HCT116 (cell line): ENCODE measurements at regions not wholly inside any gene's neighbourhood (a gene's known extent, or its start where the extent isn't known, plus 50 kb on each side); places are given as distances from the start of the nearest gene placed in this dataset.

ENCODE experiments used
- ATAC-seq: fragments of 200-7000 bp; cut with Tn5 transposase; 2 replicates; pipeline ENCODE4 v1.9.1; 2020; ENCODE audit warnings: mild to moderate bottlenecking, moderate library complexity
- BruUV-seq: library from RNA; stranded (reverse); fragments of 400-500 nt; replicated peaks from 2 replicates; lab custom pipeline; 2021; lab: Mats Ljungman, UMichigan
- CTCF ChIA-PET: fragments of 300-600 bp; sonication (Branson Sonifier 250); formaldehyde crosslinking; loops from one replicate; lab custom pipeline; 2021; ENCODE audit warnings: antibody characterized with exemption; lab: Charles Lee
- POLR2A ChIA-PET: fragments of 300-600, 350-600 bp; sonication (Branson Sonifier 250); formaldehyde crosslinking; loops from one replicate; lab custom pipeline; 2021; ENCODE audit warnings: antibody characterized with exemption; lab: Charles Lee
- RAD21 ChIA-PET, 2 experiments: fragments of 300-600 bp; sonication (Branson Sonifier 250); formaldehyde crosslinking; loops; one replicate each; lab custom pipeline; 2023; ENCODE audit warnings: low total read pairs in 2 of 2; ENCODE audit not compliant: uncharacterized antibody in 2 of 2, unreplicated experiment in 2 of 2, low non-redundant PET in 1 of 2; lab: Charles Lee
- DNase-seq: peaks from one replicate; pipeline ENCODE4 v3.0.0-alpha.2; 2010; ENCODE audit warnings: low read depth, low spot score
- H2AFZ ChIP-seq: fragments of 200-600 bp; shearing (Covaris generic), sonication (generic); 2 replicates; pipeline ENCODE4 v1.6.1; 2017; ENCODE audit warnings: low read depth, mixed run types, mixed read lengths, antibody characterized with exemption, low read length; ENCODE audit not compliant: poor library complexity, severe bottlenecking
- H3K27ac ChIP-seq: 2 replicates; pipeline ENCODE4 v1.5.1; 2012; ENCODE audit warnings: low read depth, low read length
- H3K27me3 ChIP-seq: fragments of 200-600 bp; sonication (generic); 2 replicates; pipeline ENCODE4 v1.6.1; 2016; ENCODE audit warnings: mixed run types, low read length, mixed read lengths; ENCODE audit not compliant: insufficient read depth
- H3K36me3 ChIP-seq, 2 experiments: fragments of 200-500 bp in 1 of 2; fragments of 200-600 bp in 1 of 2; sonication (Bioruptor generic) in 1 of 2; sonication (generic) in 1 of 2; 2 replicates each; pipeline versions ENCODE4 v1.5.1 to v1.6.1; 2014 to 2016; ENCODE audit warnings: low read length in 2 of 2, inconsistent platforms in 1 of 2, mixed read lengths in 1 of 2, mixed run types in 1 of 2; ENCODE audit not compliant: insufficient read depth in 2 of 2, control insufficient read depth in 1 of 2
- H3K4me1 ChIP-seq, 2 experiments: fragments of 200-600 bp in 1 of 2; sonication (generic) in 1 of 2; 2 replicates each; pipeline versions ENCODE4 v1.5.1 to v1.6.1; 2012 to 2017; ENCODE audit warnings: low read length in 2 of 2, inconsistent platforms in 1 of 2, mild to moderate bottlenecking in 1 of 2, mixed read lengths in 1 of 2, mixed run types in 1 of 2, moderate library complexity in 1 of 2; ENCODE audit not compliant: insufficient read depth in 2 of 2, control insufficient read depth in 1 of 2
- H3K4me2 ChIP-seq: fragments of 200-600 bp; sonication (generic); 2 replicates; pipeline ENCODE4 v1.6.1; 2017; ENCODE audit warnings: mixed run types, low read length, mixed read lengths
- H3K4me3 ChIP-seq, 2 experiments: fragments of 200-600 bp in 1 of 2; sonication (generic) in 1 of 2; replicated peaks in 1 of 2; 2 replicates each; pipeline ENCODE4 v1.5.1; 2011 to 2016; ENCODE audit warnings: low read length in 2 of 2, control low read depth in 1 of 2, low read depth in 1 of 2, mild to moderate bottlenecking in 1 of 2, mixed read lengths in 1 of 2, mixed run types in 1 of 2
- H3K79me2 ChIP-seq: fragments of 200-600 bp; sonication (generic); 2 replicates; pipeline ENCODE4 v1.6.1; 2017; ENCODE audit warnings: mild to moderate bottlenecking, mixed run types, low read length, moderate library complexity, mixed read lengths; ENCODE audit not compliant: insufficient read depth
- H3K9ac ChIP-seq: fragments of 200-600 bp; sonication (generic); 2 replicates; pipeline ENCODE4 v1.6.1; 2016; ENCODE audit warnings: low read length, mixed read lengths
- H3K9me2 ChIP-seq: fragments of 200-600 bp; sonication (generic), shearing (Covaris generic); 2 replicates; pipeline ENCODE4 v1.6.1; 2017; ENCODE audit warnings: mixed run types, mild to moderate bottlenecking, moderate library complexity; ENCODE audit not compliant: insufficient read depth
- H3K9me3 ChIP-seq, 2 experiments: fragments of 200-500 bp in 1 of 2; fragments of 200-600 bp in 1 of 2; sonication (Bioruptor generic) in 1 of 2; sonication (generic) in 1 of 2; 2 replicates each; pipeline ENCODE4 v1.6.1; 2014 to 2017; ENCODE audit warnings: low read length in 2 of 2, mixed read lengths in 2 of 2, inconsistent platforms in 1 of 2, low read depth in 1 of 2, mild to moderate bottlenecking in 1 of 2, mixed run types in 1 of 2, moderate library complexity in 1 of 2; ENCODE audit not compliant: control insufficient read depth in 1 of 2, insufficient read depth in 1 of 2
- H4K20me1 ChIP-seq: fragments of 200-600 bp; sonication (generic), shearing (Covaris generic); 2 replicates; pipeline ENCODE4 v1.6.1; 2017; ENCODE audit warnings: mixed run types, mild to moderate bottlenecking, moderate library complexity; ENCODE audit not compliant: insufficient read depth
- CEBPB ChIP-seq: IDR thresholded peaks from 2 replicates; pipeline ENCODE4 v1.6.1; 2012; ENCODE audit warnings: low read depth
- EGR1 ChIP-seq: IDR thresholded peaks from 2 replicates; pipeline ENCODE4 v1.6.1; 2012; ENCODE audit warnings: low read depth
- ELF1 ChIP-seq: IDR thresholded peaks from 2 replicates; pipeline ENCODE4 v1.6.1; 2012; ENCODE audit warnings: low read depth, borderline replicate concordance
- EZH2 ChIP-seq: fragments of 200-600 bp; sonication (generic); IDR thresholded peaks from 2 replicates; pipeline ENCODE4 v1.6.1; 2017; ENCODE audit warnings: antibody characterized with exemption, mixed run types
- EZH2phosphoT487 ChIP-seq: fragments of 200-600 bp; IDR thresholded peaks from 2 replicates; pipeline ENCODE4 v1.6.1; 2018; ENCODE audit warnings: antibody characterized with exemption, borderline replicate concordance
- FOSL1 ChIP-seq: IDR thresholded peaks from 2 replicates; pipeline ENCODE4 v1.6.1; 2012; ENCODE audit warnings: low read depth
- JUND ChIP-seq: IDR thresholded peaks from 2 replicates; pipeline ENCODE4 v1.6.1; 2012
- MAX ChIP-seq: IDR thresholded peaks from 2 replicates; pipeline ENCODE4 v1.6.1; 2012
- POLR2A ChIP-seq: IDR thresholded peaks from 2 replicates; pipeline ENCODE4 v1.7.0; 2011; ENCODE audit warnings: borderline replicate concordance; ENCODE audit not compliant: insufficient read depth, insufficient read length; ENCODE audit errors: extremely low read depth
- RAD21 ChIP-seq: IDR thresholded peaks from 2 replicates; pipeline ENCODE4 v1.6.1; 2012; ENCODE audit warnings: low read depth, mild to moderate bottlenecking
- SIN3A ChIP-seq: IDR thresholded peaks from 2 replicates; pipeline ENCODE4 v1.6.1; 2012; ENCODE audit warnings: low read depth
- SP1 ChIP-seq: IDR thresholded peaks from 2 replicates; pipeline ENCODE4 v1.6.1; 2012; ENCODE audit warnings: low read depth
- SRF ChIP-seq: IDR thresholded peaks from 2 replicates; pipeline ENCODE4 v1.6.1; 2012; ENCODE audit warnings: low read depth
- TCF7L2 ChIP-seq: IDR thresholded peaks from 2 replicates; pipeline ENCODE4 v1.7.0; 2011; ENCODE audit warnings: borderline replicate concordance, inconsistent platforms; ENCODE audit not compliant: insufficient read depth, insufficient read length; ENCODE audit errors: extremely low read depth
- ZFX ChIP-seq: fragments of 450-650 bp; IDR thresholded peaks from 2 replicates; pipeline ENCODE4 v1.6.1; 2017
- ZNF274 ChIP-seq: fragments of 200-500 bp; sonication (Bioruptor generic); IDR thresholded peaks from 2 replicates; pipeline ENCODE4 v1.6.1; 2014; ENCODE audit warnings: mild to moderate bottlenecking, low read depth, low read length, inconsistent platforms
- intact Hi-C: fragments of 100-400 bp; cut with micrococcal nuclease; formaldehyde crosslinking; loops from 2 replicates; pipeline ENCODE4 v1.10.0; 2022

- BruUV-seq: no TSS peak
- no peaks in the 10 kb centered on the region for H3K9me3 ChIP-seq
- H3K27ac ChIP-seq: no peak overlapping the region
- intact Hi-C loops: no loop called here
- ChIA-PET POLR2A (no interaction called here), CTCF (no interaction called here), RAD21 (no interaction called here)
- H3K4me1 ChIP-seq: no peaks in the 10 kb centered on the region
- no peak overlapping the region for H3K4me3 ChIP-seq
- no peaks in the 10 kb centered on the region for H3K9me2 ChIP-seq
- ATAC-seq: no peak
- no peak overlapping the region for H3K9ac ChIP-seq
- H3K79me2 ChIP-seq: no peaks in the 10 kb centered on the region
- TF ChIP-seq CEBPB (no peak), ZNF274 (no peak), EGR1 (no peak), SRF (no peak), FOSL1 (no peak), MAX (no peak), POLR2A (no peak), EZH2phosphoT487 (no peak), EZH2 (no peak), SP1 (no peak), JUND (no peak), TCF7L2 (no peak), ZFX (no peak)
- TF ChIP-seq, all 23 proteins: peak for 0
- Histone ChIP-seq H2AFZ (no peak overlapping the region), H4K20me1 (no peaks in the 10 kb centered on the region), H3K36me3 (no peaks in the 10 kb centered on the region), H3K27me3 (0 out of 2 replicates have a peak, but pooled peaks cover 3% of the 10 kb centered on the region), H3K4me2 (no peak overlapping the region)
- no peak for DNase-seq
Measured at GRCh38 chr6:71157345-71157744, 131.3 kb upstream of the OGFRL1 start.

GRCh38 chr6:71164890-71165289, 123.7 kb upstream of the OGFRL1 start:
- no peak for TF ChIP-seq SIN3A
- no peak for TF ChIP-seq POLR2A
- TF ChIP-seq ELF1: no peak
- TF ChIP-seq FOSL1: no peak
- TF ChIP-seq RAD21: no peak
- no peak for TF ChIP-seq JUND
- BruUV-seq: no TSS peak
- H4K20me1 ChIP-seq: no peaks in the 10 kb centered on the region
- ChIA-PET CTCF (no interaction called here), POLR2A (no interaction called here), RAD21 (no interaction called here)
- intact Hi-C loops: no loop called here
- H3K4me3 ChIP-seq: no peak overlapping the region
- H2AFZ ChIP-seq: no peak overlapping the region
- no peaks in the 10 kb centered on the region; the same call in 1 of the 2 replicates for H3K27me3 ChIP-seq
- no peaks in the 10 kb centered on the region for H3K79me2 ChIP-seq
- ATAC-seq: no peak
- H3K9me2 ChIP-seq: no peaks in the 10 kb centered on the region
- H3K27ac ChIP-seq: no peak overlapping the region
- no peak overlapping the region for H3K9ac ChIP-seq
- no peaks in the 10 kb centered on the region for H3K4me1 ChIP-seq
- no peak overlapping the region for H3K4me2 ChIP-seq
- DNase-seq: no peak
- H3K9me3 ChIP-seq: no peaks in the 10 kb centered on the region
- H3K36me3 ChIP-seq: no peaks in the 10 kb centered on the region
